HL-60 (cell line): ENCODE measurements at regions not wholly inside any gene's neighbourhood (a gene's known extent, or its start where the extent isn't known, plus 50 kb on each side); places are given as distances from the start of the nearest gene placed in this dataset.

Source experiments
- DNase-seq, 2 experiments: peaks; one replicate each; pipeline ENCODE4 v3.0.0-alpha.2; 2010 to 2020; ENCODE audit warnings: low read depth in 1 of 2, low spot score in 1 of 2
- H3K27ac ChIP-seq: fragments of 250-450 bp; sonication (Bioruptor Pico); replicated peaks from 2 replicates; pipeline ENCODE4 v1.5.1; 2020; ENCODE audit warnings: mild to moderate bottlenecking, moderate library complexity
- H3K27me3 ChIP-seq: fragments of 250-450 bp; sonication (Bioruptor Pico); 2 replicates; pipeline ENCODE4 v1.5.1; 2021; ENCODE audit warnings: mild to moderate bottlenecking, moderate library complexity; ENCODE audit not compliant: insufficient read depth, poor library complexity, severe bottlenecking
- H3K4me3 ChIP-seq: replicated peaks from 2 replicates; pipeline ENCODE4 v1.5.1; 2011; ENCODE audit warnings: mild to moderate bottlenecking, control low read depth, low read length; ENCODE audit not compliant: insufficient read depth
- CTCF ChIP-seq: IDR thresholded peaks from one replicate; pipeline ENCODE4 v1.5.1; 2011; ENCODE audit warnings: low read length, control low read depth, inconsistent platforms; ENCODE audit not compliant: insufficient read depth
- GABPA ChIP-seq: IDR thresholded peaks from 2 replicates; pipeline ENCODE4 v1.6.1; 2012; ENCODE audit warnings: low read depth
- POLR2AphosphoS5 ChIP-seq: IDR thresholded peaks from 2 replicates; pipeline ENCODE4 v1.6.1; 2012; ENCODE audit warnings: low read depth
- REST ChIP-seq: IDR thresholded peaks from 2 replicates; pipeline ENCODE4 v1.6.1; 2012; ENCODE audit warnings: low read depth; ENCODE audit not compliant: insufficient replicate concordance
- SPI1 ChIP-seq: IDR thresholded peaks from 2 replicates; pipeline ENCODE4 v1.6.1; 2012; ENCODE audit warnings: low read depth, mild to moderate bottlenecking, borderline replicate concordance

- TF ChIP-seq SPI1 (no peak), POLR2AphosphoS5 (no peak), GABPA (no peak), REST (no peak)
- no peak overlapping the region for H3K4me3 ChIP-seq
- no peaks in the 10 kb centered on the region for H3K27me3 ChIP-seq
- no peak overlapping the region for H3K27ac ChIP-seq
- DNase-seq = no peak
Observed at GRCh38 chrX:8345473-8345872, 119.2 kb upstream of the VCX3B start.

DNA sequence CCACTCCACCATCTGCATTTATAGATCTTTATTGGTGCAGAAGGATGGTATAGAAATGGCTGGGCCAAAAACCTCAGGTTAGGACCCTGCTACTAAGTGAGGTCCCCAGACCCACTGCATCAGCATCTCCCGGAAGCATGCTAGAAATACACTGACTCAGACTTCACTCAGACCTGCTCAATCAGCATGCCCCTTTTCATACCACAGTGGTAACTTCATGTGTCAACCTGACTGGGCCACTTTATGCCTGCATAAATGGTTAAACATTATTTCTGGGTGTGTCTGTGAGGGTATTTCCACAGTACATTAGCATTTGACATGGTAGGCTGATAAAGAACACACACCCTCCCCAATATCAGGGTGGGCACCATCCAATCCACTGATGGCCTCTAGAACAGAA is 118.6 kb upstream of the VCX3B start:
- no peaks in the 10 kb centered on the region for H3K27me3 ChIP-seq
- TF ChIP-seq POLR2AphosphoS5 (no peak), REST (no peak), GABPA (no peak), CTCF (no peak), SPI1 (no peak)
- no peak for DNase-seq
- H3K27ac ChIP-seq = no peak overlapping the region
- H3K4me3 ChIP-seq = no peak overlapping the region

GRCh38 chrX:8346892-8347291 is 117.7 kb upstream of the VCX3B start:
- Histone ChIP-seq H3K27ac (no peak overlapping the region), H3K27me3 (no peaks in the 10 kb centered on the region), H3K4me3 (no peak overlapping the region)
- no peak for TF ChIP-seq POLR2AphosphoS5
- no peak for TF ChIP-seq SPI1
- TF ChIP-seq CTCF = no peak
- TF ChIP-seq REST = no peak
- TF ChIP-seq GABPA = no peak
- DNase-seq = no peak
